Stimulated activated naive CD8-positive, alpha-beta T cell treated with anti-CD3 and anti-CD28 coated beads, Interleukin-15, Interleukin-2, amounts not matched to agents 100 U/mL and 50 U/mL, for 24 hours (primary cell): ENCODE measurements at regions not wholly inside any gene's neighbourhood (a gene's known extent, or its start where the extent isn't known, plus 50 kb on each side); places are given as distances from the start of the nearest gene placed in this dataset.
"Not testable (repeated sequence)": the region's sequence is repeated elsewhere in the genome, so short reads cannot be mapped to it uniquely, and the experiment has no call there.

ENCODE experiments used
- ATAC-seq: fragments of 150-1000 bp; cut with Tn5 transposase; one replicate; pipeline ENCODE4 v1.10.0; 2021
- DNase-seq: peaks from one replicate; pipeline ENCODE4 v3.0.0; 2021

- DNase-seq, result no peak
Observed at GRCh38 chr12:113565368-113565767, 93.7 kb upstream of the LHX5 start.

GRCh38 chr12:113561068-113561780, 89.6 kb upstream of the LHX5 start:
- no peak for DNase-seq
- ATAC-seq, result no peak

More at GRCh38 chr12:113565368-113565767, 93.7 kb upstream of the LHX5 start:
- ATAC-seq, result no peak

- ATAC-seq (no peak), DNase-seq (no peak)
Observed at GRCh38 chr12:113559466-113559865, 87.8 kb upstream of the LHX5 start.

GRCh38 chr12:113555226-113555625, 83.6 kb upstream of the LHX5 start:
- no peak for DNase-seq
- ATAC-seq, result no peak

- ATAC-seq (no peak), DNase-seq (no peak)
Observed at GRCh38 chr12:113552760-113553159, 81.1 kb upstream of the LHX5 start.

GRCh38 chr12:113551563-113551962, 79.9 kb upstream of the LHX5 start:
- DNase-seq (no peak), ATAC-seq (no peak)

- no peak for DNase-seq
- ATAC-seq, result no peak
Observed at GRCh38 chr12:113548467-113548866, 76.8 kb upstream of the LHX5 start.

GRCh38 chr12:113546916-113547863, 75.5 kb upstream of the LHX5 start:
- ATAC-seq (no peak), DNase-seq (no peak)

GRCh38 chr12:113537751-113538087, 66.0 kb upstream of the LHX5 start:
- DNase-seq, result no peak
- no peak for ATAC-seq

- ATAC-seq, result no peak
- DNase-seq, result no peak
Observed at GRCh38 chr12:113537046-113537750, 65.5 kb upstream of the LHX5 start.

GRCh38 chr12:113535100-113535499, 63.4 kb upstream of the LHX5 start:
- no peak for DNase-seq

GRCh38 chr12:113534555-113534954, 62.9 kb upstream of the LHX5 start:
- no peak for DNase-seq
- ATAC-seq, result no peak

More at GRCh38 chr12:113535100-113535499, 63.4 kb upstream of the LHX5 start:
- no peak for ATAC-seq

GRCh38 chr12:113533842-113534375, 62.2 kb upstream of the LHX5 start:
- DNase-seq (no peak), ATAC-seq (no peak)

GRCh38 chr12:113532292-113532691, 60.6 kb upstream of the LHX5 start:
- ATAC-seq (no peak), DNase-seq (no peak)

GRCh38 chr12:113531073-113531472, 59.4 kb upstream of the LHX5 start:
- ATAC-seq, DNase-seq: not testable (repeated sequence)

GRCh38 chr12:113528606-113529293, 57.1 kb upstream of the LHX5 start:
- ATAC-seq (no peak), DNase-seq (no peak)

- no peak for DNase-seq
- no peak for ATAC-seq
Observed at GRCh38 chr12:113525066-113525465, 53.4 kb upstream of the LHX5 start.

GRCh38 chr12:113524495-113524894, 52.8 kb upstream of the LHX5 start:
- ATAC-seq (no peak), DNase-seq (no peak)

- no peak for ATAC-seq
- DNase-seq, result no peak
Observed at GRCh38 chr12:113521708-113522107, 50.0 kb upstream of the LHX5 start.
